Retinal pigment epithelial cell (primary cell): ENCODE measurements at regions not wholly inside any gene's neighbourhood (a gene's known extent, or its start where the extent isn't known, plus 50 kb on each side); places are given as distances from the start of the nearest gene placed in this dataset.

ENCODE experiments used
- DNase-seq: peaks from one replicate; pipeline ENCODE4 v3.0.0-alpha.2; 2010; ENCODE audit warnings: low read depth
- H3K4me3 ChIP-seq: 2 replicates; pipeline ENCODE4 v1.5.1; 2011; ENCODE audit warnings: mild to moderate bottlenecking, low read length, control low read depth, moderate library complexity
- TF ChIP-seq, protein P1 (sequence below): conservative IDR thresholded peaks from 2 replicates; pipeline ENCODE4 v1.5.1; 2011; ENCODE audit warnings: low read depth, low read length, control low read depth, inconsistent platforms

DNA sequence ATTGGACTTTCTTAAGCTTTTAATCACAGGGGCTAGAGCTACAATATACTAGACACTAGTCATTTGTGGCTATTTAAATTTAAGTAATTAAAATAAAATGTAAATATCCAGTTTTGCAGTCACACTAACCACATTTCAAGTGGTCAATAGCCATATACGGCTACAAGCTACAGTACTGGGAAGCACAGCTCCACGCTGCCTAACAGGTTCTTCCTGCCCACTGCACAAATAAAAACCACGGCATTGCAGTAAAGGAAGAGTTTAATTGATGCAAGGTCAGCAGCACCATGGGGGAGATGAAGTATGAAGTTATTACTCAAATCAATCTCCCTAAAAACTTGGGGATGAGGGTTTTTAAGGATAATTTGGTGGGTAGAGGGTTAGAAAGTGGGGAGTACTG is 134.1 kb downstream of the LURAP1L start:
- no peak for DNase-seq
- TF ChIP-seq, protein P1, sequence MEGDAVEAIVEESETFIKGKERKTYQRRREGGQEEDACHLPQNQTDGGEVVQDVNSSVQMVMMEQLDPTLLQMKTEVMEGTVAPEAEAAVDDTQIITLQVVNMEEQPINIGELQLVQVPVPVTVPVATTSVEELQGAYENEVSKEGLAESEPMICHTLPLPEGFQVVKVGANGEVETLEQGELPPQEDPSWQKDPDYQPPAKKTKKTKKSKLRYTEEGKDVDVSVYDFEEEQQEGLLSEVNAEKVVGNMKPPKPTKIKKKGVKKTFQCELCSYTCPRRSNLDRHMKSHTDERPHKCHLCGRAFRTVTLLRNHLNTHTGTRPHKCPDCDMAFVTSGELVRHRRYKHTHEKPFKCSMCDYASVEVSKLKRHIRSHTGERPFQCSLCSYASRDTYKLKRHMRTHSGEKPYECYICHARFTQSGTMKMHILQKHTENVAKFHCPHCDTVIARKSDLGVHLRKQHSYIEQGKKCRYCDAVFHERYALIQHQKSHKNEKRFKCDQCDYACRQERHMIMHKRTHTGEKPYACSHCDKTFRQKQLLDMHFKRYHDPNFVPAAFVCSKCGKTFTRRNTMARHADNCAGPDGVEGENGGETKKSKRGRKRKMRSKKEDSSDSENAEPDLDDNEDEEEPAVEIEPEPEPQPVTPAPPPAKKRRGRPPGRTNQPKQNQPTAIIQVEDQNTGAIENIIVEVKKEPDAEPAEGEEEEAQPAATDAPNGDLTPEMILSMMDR: no peak
- no peak overlapping the region for H3K4me3 ChIP-seq

DNA sequence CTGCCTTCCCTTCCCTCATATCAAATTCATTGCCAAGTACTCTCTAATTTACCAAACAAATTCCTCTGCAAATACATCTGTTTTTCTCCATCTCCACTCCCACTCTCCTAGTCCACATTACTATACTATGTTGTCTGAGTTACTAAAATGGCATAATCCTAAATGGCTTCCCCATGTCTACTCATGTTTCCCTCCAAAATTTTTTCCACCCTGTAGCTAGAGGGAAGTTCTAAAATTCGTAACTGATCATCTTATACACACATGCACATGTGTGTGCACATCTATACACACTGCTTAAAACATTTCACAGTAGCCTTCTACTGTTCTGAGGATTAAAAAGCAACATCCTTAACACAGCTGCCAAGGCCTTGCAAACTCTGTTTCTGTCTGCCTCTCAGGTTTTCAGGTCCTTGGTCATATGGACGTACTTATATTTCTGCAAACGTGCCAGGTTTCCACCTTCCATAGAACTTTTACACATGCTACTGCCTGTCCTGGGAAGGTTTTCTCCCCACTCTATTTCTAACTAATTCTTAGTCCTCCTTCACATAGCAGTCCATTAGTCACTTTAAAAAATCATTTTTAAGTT is 140.6 kb downstream of the LURAP1L start:
- no peak for DNase-seq
- TF ChIP-seq, protein P1: no peak
- H3K4me3 ChIP-seq: no peak overlapping the region

DNA sequence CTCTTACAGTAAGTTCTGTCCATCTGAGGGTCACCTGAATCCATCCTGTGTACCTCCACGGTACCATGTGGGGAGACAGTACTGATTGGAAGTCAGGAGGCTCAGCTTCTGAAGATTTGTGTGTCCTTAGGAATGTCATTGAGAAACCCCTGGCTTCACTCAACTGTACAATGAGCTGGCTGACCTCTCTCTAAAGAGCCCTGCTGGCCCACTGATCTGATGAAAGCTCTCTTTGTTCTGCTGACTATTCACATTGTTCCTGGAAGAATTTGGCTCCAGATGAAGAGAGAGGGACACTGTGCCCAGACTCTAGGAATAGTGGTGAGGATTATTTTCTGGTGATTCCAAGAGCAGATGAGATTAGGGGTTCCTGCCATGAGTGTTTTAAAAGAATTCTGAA is 141.2 kb downstream of the LURAP1L start:
- TF ChIP-seq, protein P1: no peak
- no peak overlapping the region for H3K4me3 ChIP-seq
- peak; percentile 61 for DNase-seq

DNA sequence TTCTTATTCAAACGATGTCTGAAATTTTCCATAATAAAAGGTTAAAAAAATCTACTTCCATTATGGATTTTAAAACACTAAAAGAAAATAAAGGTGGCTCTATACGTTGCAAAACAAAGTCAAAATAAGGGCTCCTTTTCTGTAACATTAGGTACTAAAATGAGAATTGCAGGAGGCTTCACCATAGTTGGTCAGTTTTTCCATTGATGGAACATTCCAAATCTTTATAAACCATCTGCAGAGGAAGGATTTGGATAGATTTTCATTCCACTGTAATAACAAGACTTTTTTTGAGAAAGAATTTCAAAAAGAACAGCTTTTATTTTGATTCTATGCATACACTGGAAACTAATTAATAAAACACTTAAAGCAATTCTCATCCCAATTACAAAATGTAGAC is 145.6 kb downstream of the LURAP1L start:
- DNase-seq: no peak
- TF ChIP-seq, protein P1: no peak
- H3K4me3 ChIP-seq: no peak overlapping the region

DNA sequence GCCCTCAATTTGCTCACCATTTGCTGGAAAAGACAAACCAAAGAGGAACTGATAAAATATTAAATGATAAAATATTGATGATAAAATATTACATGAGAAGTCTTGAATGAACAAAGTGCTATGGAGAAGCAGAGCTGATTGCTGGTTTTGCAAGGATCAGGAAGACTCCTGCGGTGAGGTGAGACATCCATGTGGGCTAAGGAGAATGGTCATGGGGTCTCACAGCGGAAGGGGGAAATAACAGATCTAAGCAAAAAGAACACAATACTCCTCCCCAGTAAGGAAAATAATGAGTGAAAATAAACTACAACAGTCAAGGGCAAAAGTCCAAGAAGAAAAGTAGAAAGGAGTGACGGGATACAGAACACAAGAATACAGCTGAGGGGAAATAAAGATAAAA is 146.8 kb downstream of the LURAP1L start:
- no peak overlapping the region for H3K4me3 ChIP-seq
- TF ChIP-seq, protein P1: no peak
- DNase-seq: no peak

DNA sequence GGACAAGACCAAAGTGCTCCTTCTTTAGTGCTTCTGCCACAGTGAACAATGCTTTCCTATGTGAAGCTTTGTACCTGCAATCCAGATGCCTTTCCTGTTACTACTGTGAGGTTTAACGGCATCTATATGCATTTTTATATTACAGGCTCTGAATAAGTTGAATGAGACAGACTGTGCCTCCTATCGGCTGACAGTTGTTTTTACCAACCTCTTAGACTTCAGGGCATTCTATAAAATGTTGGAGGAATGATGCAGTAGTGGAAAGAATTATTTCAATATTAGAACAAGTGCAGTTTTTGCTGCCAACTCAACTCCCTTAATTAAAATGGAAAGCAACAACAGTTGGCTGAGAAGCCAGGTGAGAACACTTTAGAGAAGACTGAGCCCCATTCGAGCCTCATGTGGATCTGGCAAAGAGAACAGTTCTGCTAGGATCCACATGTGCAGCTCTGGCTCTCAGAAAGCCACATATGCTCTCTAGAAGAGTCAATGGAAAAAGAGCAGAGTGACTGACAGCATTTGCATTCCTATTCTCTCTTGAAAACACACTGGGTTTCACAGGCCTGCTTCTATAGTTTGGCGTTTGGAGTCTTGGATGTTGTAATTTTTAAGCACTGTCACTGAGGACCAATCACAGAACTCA is 147.5 kb downstream of the LURAP1L start:
- H3K4me3 ChIP-seq: no peak overlapping the region
- TF ChIP-seq, protein P1: no peak
- no peak for DNase-seq

DNA sequence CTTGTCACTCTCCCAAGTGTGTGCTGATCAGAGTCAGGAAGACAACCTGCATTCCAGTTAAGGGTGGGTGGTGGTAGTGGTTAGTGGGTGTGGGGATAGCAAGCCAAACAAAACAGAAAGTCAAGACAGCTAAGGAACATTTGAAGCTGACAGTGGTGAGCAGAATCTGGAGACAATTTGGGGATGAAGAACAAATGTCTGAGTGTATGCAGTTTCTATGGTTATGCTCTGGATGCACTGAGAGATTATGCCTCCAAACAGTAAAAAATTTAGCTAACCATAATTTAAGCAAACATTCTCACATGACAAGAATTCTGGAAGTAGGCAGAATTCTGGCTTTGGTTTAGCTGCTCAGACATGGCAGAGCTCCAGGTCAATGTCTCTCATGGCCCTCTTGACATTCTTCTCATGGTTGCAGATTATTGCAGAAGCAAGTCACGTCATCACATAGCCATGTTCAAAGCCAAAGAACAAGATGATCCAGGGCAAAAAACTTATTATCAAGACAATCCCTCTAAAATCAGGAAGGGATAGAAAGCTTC is 148.7 kb downstream of the LURAP1L start:
- peak; percentile 94 for DNase-seq

More for the DNA sequence above, 148.7 kb downstream of the LURAP1L start:
- no peak overlapping the region for H3K4me3 ChIP-seq
- TF ChIP-seq, protein P1: no peak
